NCI-H2171 treated with DMSO at 0.1 percent for 48 hours (cell line): ENCODE measurements at regions not wholly inside any gene's neighbourhood (a gene's known extent, or its start where the extent isn't known, plus 50 kb on each side); places are given as distances from the start of the nearest gene placed in this dataset.
A peak's percentile ranks its signal among the peaks of the same experiment; 100 is the strongest.

Experiments
- DNase-seq: peaks from one replicate; lab custom pipeline; 2025; lab: John Stamatoyannopoulos, UW

DNA sequence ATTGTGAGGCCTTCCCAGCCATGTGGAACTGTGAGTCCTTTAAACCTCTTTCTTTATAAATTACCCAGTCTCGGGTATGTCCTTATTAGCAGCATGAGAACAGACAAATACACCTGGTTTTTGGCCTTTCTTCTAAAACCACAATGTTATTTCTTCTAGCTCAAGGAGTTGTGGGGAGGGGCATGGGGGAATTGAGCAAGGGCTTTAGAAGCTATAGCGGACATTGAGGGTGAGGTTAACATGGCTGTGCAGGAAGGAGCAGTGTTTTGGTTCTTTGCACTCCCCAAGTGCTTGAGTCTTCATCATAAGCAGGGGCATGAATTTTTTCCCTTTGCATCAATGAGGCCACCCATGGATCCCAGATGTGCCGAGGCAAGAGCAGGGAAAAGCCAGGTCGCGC is 86.8 kb downstream of the SPRING1 start:
- no peak for DNase-seq

DNA sequence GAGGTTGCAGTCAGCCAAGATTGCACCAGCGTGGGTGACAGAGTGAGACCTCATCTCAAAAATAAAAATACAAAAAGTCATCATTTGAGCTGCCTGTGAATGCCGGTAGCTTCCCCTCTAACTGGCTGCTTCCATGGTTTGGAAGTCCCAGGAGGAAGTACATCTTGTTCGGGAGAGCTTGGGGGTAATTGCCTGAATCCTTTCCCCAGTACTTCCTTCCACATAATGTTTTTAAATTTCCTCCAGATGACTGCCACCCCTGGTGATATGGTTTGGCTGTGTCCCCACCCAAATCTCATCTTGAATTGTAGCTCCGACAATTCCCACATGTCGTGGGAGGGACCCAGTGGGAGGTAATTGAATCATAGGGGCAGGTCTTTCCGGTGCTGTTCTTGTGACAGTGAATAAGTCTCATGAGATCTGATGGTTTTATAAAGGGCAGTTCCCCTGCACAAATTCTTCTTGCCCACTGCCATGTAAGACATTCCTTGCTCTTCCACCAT is 87.2 kb downstream of the SPRING1 start:
- DNase-seq, result no peak

DNA sequence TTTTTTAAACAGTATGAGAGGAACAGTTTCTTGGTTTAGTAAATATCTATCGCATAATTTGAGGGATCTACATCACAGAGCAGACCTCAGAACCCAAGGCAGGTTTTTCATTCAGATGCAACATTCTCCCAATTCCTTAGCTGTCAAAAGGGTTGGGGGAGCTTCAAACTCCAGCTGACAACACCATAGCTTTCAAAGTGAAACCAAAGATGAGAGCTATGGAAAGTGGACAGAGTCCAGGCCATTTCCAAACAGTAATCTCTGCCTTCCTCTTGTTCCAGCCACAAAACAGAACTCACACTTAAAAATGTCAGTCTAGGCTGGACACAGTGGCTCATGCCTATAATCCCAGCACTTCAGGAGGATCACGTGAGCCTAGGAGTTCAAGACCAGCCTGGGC is 87.8 kb downstream of the SPRING1 start:
- no peak for DNase-seq

DNA sequence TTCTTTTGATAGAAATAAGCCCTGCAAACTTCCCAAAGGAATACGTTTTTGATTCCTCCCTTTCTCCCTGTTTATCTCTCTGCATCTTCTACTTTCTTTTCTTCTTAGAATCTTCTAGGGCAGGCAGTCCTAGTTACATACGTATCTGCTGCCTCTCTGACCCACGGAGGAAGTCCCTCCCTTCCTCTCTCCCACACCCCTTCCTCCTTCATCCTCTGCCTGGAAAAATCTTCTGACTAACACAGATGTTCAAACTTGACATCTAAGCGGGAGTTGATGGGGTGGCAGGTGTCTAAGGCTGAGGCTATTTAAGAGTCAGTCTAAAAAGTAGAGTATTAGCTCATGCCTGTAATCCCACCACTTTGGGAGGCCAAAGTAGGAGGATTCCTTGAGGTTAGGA is 88.6 kb downstream of the MAP1LC3B2 start:
- no peak for DNase-seq

DNA sequence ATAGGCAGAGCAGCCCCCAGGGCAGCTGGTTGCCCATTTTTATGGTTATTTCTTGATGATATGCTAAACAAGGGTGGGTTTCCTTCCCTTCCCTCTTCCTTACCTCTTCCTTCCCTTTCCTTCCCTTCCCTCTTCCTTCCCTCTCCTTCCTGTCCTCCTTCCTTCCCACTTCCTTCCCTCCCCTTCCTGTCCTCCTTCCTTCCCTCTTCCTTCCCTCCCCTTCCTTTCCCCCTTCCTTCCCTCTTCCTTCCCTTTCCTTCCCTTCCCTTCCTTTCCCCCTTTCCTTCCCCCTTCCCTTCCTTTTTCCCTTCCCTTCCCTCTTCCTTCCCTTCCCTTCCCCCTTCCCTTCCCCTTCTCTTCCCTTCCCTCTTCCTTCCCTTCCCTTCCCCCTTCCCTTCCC is 87.7 kb downstream of the MAP1LC3B2 start:
- DNase-seq, result no peak

DNA sequence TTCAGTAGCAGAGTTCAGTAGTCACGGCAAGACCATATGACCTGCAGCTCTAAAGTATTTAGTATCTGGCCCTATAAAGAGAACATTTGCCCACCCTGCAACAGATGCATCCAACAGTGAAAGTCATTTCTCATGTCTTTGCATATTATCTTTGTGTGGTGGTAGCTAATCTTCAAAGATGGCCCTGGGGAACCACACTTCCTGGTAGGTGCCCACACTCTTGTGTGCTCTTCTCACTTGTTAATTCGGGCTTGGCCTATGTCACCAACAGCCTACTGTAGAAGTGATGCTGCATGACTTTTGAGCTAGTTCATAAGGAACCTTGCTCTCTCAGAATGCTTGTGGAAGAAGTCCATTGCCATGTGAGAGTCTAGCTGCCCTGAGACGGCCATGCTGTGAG is 85.6 kb downstream of the MAP1LC3B2 start:
- no peak for DNase-seq

DNA sequence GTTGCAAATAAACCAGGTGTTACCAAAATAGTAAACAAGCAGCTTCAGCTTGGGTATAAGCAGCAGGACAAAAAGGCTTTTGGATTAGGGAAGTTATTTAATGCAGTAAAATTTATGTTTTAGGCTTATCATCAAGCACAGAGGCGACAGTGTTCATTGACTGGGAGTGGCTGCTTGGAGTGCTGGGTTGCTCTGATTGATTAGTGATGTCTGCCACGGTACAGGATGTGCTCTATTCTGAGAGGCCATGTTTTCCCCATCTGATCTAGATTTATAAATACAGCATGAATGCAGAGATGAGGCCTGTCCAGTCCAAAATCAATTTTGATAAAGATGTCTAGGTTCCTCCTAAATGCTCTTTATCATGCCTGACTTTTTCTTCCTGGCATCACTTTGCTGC is 83.5 kb downstream of the MAP1LC3B2 start:
- no peak for DNase-seq

DNA sequence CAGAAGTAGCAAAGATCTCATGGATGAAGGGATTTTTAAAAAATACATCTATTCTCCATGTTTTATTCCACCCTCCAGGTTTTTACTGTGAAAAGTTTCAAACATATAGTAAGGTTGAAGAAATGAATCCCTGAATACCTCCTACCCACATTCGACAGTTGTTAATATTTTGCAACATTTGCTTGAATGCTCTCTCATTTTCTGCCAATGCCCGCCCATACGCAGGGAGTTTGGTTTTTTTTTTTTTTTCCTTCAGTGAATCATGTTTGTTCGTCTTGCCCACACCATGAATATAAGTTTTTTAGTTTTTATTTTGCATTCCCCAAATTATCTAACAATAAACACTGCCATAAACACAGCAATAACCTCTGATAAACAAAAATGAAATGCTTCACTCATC is 82.9 kb downstream of the MAP1LC3B2 start:
- no peak for DNase-seq

DNA sequence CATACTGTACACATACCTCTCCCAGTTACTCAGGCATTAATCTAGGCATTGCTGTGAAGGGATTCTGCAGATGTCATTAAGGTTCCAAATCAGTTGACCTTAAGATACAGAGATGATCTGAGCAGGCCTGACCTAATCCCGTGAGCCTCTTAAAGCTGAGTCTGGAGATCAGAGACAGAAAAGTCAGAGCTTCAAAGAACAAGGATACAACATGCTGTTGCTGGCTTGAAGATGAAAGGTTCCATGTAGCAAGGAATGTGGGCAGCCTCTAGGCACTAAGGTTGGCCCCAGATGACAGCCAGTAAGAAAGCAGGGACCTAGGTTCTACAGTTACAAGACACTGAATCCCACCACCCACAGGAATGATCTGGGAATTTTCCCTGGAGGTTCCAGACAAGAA is 81.1 kb downstream of the MAP1LC3B2 start:
- no peak for DNase-seq

DNA sequence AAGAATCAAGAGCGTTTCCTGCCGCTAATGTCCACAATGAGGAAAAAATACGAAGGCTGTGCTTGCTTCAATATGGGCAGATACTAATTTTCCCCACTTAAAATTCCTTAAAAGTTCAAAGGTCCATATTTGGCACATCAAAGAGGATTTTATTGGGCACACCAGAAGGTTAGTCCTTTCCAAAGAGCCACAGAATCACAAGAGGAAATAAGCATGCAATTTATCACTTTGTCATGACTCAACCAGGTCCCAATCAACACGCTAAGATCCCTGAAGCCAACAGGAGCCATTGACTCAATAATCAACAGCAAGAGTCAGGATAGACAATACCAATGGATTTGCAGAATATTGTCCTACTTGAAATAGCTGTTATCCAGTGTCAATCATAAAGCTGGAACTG is 80.6 kb downstream of the MAP1LC3B2 start:
- DNase-seq, result no peak

DNA sequence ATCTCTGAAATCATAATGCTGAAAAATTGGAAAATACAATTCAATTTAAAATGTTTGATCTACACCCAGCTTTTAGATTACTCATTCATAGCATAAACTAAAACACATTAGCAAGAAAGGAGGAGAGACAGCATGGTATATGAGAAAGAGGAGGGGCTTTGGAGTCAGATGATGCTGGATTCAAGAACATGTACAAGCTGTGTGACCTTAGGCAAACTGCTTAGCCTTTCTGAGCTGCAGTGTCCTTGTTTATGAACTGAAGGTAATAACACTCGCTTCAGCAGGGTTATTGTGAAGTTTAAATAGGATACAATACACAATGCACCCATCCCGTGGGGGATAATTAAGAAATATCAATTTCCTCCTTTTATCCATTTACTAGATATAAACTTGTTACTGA is 79.2 kb downstream of the MAP1LC3B2 start:
- no peak for DNase-seq

DNA sequence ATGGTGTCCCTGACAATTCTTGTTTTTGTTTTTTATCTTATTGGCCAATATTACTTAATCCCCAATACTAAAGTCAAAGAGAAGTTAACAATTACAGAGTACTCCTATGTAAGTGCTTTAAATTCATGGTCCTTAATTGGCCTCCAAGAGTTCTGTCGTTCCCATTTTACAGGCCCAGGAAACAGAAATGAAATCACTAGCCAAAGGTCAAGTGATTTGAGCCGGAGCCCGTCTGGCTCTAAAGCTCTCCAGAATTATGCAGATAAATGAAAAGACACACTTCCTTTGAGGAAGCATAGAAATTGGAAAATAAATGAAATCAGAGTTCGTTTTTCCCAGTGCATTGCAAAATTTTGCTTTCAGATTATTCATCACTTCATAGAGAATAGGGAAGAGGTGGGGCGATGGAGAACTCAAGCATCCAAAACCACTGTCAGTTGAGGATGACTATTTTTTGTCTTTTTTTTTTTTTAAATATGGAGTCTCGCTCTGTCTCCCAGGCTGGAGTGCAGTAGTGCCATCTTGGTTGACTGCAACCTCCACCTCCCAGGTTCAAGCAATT is 78.5 kb downstream of the MAP1LC3B2 start:
- no peak for DNase-seq

DNA sequence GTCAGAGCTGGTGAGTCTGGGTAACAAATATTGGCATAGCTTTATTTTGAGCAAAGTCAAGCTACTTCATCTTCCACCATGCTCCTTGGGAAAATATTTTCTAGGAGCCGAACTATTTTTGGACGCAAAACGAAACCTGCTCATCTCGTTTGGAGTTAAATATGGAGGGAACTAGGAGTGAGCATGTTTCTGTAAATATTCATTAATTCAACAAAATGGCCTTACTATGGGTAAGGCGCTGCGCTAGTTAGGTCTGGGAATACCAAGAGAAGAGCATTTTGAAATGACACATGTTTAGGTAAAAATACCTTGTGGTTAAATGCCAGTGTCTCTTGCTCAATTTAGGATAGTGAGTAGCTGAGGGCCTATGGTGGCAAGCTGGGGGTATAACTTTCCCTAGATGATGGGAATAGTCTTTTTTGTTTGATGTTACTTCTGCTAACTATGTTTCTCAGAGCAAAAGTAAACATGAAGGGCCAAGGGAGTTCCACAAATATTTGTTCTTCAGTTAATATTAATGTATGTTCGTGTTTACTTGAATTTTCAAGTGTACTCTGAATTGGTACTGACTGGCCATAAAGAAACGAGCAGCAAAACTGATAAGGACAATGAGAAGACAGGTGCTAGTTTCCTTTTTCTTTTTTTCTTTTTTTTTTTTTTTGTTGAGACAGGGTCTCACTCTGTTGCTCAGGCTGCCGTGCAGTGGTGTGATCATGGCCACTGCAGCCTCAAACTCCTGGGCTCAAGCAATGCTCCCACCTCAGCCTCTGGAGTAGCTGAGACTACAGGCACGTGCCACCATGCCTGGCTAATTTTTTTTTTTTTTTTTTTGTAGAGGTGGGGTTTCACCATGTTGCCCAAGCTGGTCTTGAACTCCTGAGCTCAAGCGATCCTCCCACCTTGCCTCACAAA is 77.7 kb downstream of the MAP1LC3B2 start:
- DNase-seq, result no peak

DNA sequence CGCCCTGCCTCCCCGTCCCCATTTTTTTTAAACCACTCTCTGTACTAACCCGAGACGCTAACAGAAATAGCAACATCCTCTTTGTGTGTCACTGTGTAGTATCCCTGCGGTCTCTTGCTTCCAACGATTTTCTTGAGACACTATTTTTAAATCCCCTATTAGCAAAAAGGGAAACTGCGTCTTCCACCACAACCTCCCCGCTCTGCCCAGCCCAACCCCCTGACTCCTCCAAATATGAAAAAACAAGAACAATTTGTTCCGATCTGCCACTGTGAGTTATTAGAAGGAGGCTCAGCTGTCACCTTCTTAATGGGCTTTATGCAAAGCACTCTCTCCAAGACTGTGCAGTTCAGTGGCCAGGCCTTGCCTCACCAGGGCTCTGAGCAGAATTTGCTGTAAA is 76.3 kb downstream of the MAP1LC3B2 start:
- no peak for DNase-seq

DNA sequence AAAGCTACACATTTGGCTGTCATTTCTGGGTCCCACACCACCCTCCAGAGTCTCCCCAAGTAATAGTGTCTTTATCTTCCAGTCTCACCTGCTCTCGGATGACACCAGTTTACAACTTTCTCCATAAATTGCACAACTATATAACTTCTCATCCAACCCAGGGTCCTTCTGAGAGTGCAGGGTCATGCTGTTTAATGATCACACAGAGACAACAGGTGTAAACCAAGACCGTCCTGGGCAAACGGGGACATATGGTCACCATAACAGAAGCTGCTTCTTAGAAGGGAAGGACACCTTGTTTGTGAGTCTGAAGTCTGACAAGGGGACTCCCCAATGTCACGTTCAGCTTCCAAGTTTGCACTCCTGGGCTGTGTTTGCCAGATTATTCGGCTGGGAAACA is 74.3 kb downstream of the MAP1LC3B2 start:
- DNase-seq, result no peak

DNA sequence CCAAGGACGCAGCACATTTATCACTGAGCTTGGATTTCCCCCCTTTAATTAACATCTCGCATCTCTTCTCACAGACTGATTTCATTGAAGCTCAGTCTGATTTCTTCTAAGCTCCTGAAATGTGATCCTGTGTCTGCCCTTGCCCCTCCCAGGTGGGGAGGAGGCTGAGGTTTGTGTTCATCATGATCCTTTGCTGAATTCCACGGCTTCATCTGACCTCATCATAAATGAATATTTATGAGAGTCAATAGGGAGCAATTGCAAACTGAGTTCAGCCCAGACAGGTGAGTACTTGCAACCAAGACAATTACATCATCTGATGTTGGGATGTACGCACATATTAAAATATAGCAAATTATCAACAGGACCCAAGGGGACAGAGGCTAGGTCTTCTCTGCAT is 72.4 kb downstream of the MAP1LC3B2 start:
- no peak for DNase-seq

DNA sequence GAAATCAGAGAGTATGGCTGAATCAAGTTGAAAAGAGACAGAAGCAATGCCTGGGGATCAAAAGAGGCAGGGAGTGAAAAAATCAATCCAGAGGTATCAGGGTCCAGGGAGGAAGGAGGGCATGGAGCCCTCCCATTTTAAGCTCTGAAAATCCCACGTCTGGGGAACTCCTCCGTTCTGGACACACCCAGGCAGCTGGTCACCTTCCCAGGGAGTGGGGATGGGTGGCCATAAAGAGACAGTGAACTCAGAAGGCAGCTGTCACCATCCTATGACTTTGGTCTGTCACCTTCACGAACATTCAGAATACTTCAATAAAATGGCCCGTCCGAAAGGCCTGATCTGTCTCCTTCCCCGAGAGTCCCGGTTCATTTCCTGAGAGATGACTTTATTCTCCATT is 71.6 kb downstream of the MAP1LC3B2 start:
- no peak for DNase-seq

DNA sequence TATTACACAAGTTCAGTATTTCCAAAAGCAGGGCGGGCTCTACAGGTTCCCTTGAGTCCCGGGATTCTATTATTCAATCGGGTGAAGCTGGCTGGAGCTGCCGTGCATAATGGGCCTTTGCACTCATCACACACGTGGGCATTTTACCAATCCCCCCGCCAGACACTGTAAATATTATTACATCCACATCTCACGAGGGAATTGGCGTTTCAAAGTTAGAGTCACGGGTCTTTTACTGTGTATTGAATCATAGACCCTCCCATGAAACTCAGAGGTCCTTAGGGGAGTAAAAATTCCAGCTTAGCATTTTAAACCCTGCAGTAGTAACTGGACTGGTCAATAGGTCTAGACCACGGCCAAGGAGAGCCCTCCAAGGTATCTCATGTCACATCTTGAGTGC is 70.3 kb downstream of the MAP1LC3B2 start:
- no peak for DNase-seq

DNA sequence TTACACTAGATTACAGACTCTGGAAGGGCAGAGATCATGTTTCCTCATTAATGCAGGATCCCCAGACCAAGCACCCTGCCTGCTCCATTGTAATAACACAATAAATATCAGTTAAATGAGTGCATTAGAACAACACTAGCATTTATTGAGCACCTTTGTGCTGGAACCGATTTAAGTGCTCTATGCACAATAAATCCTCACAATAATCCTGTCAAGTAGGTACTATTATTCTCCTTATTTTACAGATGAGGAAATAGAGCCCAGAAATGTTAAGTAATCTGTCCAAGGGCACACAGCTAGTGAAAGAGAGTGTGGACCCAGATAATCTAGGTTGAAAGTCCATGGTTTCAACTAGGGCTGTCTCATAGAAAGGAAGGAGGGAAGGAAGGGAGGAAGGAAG is 69.8 kb downstream of the MAP1LC3B2 start:
- DNase-seq, result peak; percentile 29

DNA sequence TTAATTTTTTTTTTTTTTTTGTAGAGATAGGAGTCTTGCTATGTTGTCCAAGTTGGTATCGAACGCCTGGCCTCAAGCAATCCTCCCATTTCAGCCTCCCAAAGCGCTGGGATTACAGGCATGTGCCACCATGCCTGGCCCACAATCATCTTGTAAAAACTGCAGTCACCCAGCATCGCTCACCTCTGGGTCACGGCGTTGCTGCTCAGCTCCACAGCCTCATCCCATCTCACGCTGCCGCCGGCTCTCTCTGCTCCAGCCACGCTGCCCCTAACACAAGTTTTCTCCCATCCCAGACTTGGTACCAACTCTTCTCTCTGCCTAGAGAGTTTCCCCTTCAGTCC is 69.2 kb downstream of the MAP1LC3B2 start:
- DNase-seq, result no peak
